ENCODE measurements at regions not wholly inside any gene's neighbourhood (a gene's known extent, or its start where the extent isn't known, plus 50 kb on each side); places are given as distances from the start of the nearest gene placed in this dataset.

DNA sequence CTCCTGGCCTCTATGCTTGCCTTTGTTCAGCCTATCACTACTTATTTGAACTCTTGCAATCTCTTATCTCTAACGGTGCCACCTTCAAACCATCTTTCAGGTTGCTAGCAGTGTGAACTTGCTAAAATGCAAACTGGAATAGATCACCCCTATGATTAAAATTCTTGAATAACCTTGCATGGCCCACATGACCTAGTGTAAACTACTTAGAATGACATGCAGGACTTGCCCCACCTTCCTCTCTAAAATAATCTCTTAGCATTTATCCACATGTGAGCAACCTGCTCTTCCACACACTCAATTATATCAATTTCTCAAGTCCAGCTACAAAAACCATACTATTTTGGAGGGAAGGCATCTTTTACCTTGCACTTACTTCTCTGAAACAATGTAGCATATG is 137.6 kb downstream of the ETAA1 start:
- DNase-seq (ENCODE audit: low spot score) = no peak
- TF ChIP-seq, protein P1, sequence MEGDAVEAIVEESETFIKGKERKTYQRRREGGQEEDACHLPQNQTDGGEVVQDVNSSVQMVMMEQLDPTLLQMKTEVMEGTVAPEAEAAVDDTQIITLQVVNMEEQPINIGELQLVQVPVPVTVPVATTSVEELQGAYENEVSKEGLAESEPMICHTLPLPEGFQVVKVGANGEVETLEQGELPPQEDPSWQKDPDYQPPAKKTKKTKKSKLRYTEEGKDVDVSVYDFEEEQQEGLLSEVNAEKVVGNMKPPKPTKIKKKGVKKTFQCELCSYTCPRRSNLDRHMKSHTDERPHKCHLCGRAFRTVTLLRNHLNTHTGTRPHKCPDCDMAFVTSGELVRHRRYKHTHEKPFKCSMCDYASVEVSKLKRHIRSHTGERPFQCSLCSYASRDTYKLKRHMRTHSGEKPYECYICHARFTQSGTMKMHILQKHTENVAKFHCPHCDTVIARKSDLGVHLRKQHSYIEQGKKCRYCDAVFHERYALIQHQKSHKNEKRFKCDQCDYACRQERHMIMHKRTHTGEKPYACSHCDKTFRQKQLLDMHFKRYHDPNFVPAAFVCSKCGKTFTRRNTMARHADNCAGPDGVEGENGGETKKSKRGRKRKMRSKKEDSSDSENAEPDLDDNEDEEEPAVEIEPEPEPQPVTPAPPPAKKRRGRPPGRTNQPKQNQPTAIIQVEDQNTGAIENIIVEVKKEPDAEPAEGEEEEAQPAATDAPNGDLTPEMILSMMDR (IDR thresholded peaks at IDR 0.05; ENCODE audit: extremely low read depth, missing control alignments) = no peak

DNA sequence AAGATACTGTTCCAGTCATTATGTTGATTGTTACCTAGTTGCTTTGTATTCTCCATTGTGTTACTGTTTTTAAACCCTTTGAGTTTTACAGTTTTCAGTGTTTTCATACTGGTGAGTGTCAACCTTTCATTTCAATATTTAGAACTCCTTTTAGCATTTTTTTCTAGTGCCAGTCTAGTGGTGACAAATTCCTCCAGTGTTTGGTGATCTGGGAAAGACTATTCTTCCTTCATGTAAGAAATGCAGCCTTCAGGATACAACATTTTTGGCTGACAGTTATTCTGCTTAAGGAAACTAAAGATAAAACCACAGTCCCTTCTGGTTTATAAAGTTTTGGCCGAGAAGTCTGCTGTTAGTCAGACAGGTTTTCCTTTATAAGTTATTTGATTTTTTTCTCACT is 143.8 kb downstream of the ETAA1 start:
- no peak for DNase-seq (ENCODE audit: low spot score)
- TF ChIP-seq, protein P1 (IDR thresholded peaks at IDR 0.05; ENCODE audit: extremely low read depth, missing control alignments) = no peak

DNA sequence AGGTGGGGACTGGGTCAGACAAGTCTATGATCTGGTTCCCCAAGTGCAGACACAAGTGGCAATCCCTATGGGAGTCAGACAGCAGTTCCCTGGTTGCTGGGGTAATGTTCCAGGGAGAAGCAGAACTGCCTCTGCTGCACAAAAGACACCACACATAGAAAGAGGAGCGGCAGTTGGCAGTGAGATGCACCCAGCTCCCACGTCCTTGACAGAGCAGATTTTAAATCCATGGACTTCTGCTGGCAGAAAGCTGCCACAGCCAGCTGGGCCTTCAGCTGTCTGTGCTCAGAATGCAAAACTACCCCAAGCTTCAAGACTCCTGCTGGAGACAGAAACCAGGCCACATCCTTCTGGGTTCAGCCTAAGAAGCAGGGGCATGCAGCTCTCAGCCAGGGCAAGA is 147.2 kb downstream of the ETAA1 start:
- no peak for DNase-seq (ENCODE audit: low spot score)
- TF ChIP-seq, protein P1 (IDR thresholded peaks at IDR 0.05; ENCODE audit: extremely low read depth, missing control alignments) = no peak

DNA sequence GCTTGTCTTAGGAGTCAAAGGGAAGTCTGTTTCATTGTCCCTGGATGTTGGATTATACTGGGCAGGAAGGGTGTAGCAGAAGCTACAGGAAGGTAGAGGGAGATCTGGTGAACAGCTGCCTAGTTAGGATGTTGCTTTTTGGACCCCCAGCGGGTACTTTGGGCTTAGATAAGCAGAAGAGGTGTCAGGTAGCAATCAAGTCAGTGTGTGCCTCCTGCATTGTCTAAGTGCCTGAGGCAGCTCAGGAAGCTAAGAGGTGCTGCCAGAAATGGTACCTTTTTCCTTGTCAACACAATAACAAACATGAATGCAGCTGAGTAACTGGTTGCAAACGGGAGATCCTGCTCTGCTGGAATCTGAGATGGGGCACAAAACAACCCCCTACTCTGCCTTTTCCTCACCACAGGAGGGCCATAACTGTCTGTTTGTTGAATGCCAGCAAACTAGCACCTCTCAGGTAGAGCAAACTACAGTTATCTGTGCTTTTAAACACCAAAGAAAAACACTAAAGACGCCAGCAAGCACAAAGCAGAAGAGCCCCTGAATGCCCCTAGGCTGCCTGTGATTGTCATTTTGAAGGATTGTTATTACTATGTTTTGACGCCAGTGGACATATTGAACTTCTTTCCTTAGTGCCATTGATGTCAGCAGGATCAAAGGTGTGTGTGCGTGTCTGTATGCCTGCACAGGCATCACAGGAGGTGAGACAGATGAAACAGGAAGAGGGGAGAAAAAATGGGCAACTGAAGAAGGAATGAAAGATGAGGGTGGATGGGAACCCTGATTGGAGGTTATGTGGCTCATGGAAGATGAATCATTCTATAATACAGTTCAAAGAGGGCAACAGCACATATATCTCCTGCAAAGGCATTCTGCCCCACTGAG is 151.4 kb downstream of the ETAA1 start:
- DNase-seq (ENCODE audit: low spot score) = no peak
- TF ChIP-seq, protein P1 (IDR thresholded peaks at IDR 0.05; ENCODE audit: extremely low read depth, missing control alignments) = no peak

DNA sequence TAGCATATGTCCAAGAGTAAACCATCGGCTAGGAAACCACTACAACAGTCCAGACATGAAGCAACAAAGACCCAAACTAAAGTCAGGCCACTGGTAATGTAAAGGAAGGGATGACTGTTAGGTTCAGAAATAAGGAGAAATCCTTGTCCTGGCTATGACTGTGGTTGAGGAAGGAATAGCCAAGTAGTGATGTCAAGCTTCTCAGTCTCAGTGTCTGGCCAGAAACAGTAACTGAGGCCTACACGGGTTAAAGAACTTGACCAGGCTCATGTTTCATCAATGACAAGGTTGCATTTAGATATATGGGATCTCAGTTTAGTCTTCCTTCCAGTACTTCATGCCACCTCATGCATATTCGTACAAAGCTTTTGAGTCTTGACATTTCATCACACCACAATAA is 162.0 kb downstream of the ETAA1 start:
- DNase-seq (ENCODE audit: low spot score) = no peak
- TF ChIP-seq, protein P1 (IDR thresholded peaks at IDR 0.05; ENCODE audit: extremely low read depth, missing control alignments) = no peak

DNA sequence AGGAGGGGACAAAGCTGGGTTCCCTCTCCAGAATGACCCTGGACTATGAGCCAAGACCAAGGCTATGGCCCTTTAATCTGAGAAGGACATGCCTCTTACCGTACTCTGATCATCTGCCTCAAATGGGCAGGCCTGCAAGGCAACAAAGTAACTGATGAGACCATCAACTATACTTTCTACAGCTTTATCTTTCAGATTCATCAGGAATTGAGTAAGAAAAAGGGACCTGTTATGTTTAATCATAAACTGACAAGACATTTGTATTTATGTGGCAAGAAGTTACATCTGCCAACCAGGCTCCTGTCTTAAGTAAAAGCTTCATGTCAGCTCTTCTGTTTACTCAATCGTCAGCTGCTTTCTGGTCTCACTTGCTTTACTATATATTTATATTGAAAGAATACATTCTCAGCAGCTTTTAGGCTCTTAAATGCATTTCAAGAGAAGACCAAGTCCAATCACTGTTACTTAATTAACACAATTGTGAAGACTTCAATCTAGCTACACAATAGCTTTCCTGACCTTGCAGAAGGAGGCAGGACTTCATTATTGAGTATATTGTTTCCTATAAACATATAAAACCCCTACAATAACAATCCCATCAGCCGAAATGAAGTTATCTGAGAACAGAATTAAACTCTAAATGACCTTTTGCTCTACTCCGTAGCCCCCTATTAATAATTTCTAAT is 163.8 kb downstream of the ETAA1 start:
- TF ChIP-seq, protein P1 (IDR thresholded peaks at IDR 0.05; ENCODE audit: extremely low read depth, missing control alignments) = no peak
- DNase-seq (ENCODE audit: low spot score) = no peak

DNA sequence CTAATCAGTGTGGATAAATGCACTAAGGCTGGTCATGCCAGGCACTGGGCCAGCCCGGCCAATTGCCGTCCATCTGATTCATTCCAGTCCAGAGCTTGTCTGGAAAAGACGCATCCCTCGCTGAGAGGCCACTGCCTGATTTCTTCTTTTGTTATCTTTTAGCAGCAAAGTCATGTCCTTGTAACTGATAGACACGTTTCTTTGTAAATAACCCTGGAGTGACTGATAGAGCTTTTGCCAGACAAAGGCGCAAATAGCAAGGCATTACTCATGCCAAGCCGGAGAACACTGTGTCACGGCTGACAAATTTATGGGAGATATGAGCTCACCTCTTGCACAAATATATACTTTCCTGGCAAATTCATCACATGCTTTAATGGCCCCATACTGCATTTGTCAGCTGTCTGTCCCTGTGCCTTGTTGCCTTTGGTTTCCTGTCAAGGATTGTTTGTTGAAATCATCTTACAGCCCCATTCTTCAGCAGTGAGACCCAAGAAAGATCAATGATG is 164.4 kb downstream of the ETAA1 start:
- TF ChIP-seq, protein P1 (IDR thresholded peaks at IDR 0.05; ENCODE audit: extremely low read depth, missing control alignments) = no peak
- DNase-seq (ENCODE audit: low spot score) = no peak

All from GM20000 (cell line).